Glomerular endothelial cell (primary cell): ENCODE measurements at regions not wholly inside any gene's neighbourhood (a gene's known extent, or its start where the extent isn't known, plus 50 kb on each side); places are given as distances from the start of the nearest gene placed in this dataset.

Experiments used
- DNase-seq: peaks from one replicate; pipeline ENCODE4 v3.0.0-alpha.2; 2011; ENCODE audit warnings: low read depth, low spot score; ENCODE audit errors: extremely low read depth

DNA sequence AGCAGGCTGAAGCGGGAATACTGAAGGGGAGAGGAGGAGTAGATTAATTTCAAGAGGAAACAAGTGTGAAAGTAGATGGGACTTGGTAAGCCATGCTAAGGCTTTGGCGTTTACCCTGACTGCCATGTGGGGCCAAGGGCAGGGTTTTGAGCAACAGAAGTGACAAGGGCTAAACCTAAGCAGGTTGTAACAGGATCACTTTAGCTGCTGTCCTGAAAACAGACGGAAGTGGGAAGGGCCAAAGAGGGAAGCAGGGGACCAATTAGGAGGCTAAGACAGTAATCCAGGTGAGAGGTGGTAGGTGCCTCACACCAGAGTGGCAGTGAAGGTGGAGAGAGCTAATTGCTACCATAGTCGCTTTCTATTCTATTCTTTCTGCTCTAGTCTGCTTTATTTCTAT is 166.5 kb downstream of the PJA1 start:
- DNase-seq, result no peak

DNA sequence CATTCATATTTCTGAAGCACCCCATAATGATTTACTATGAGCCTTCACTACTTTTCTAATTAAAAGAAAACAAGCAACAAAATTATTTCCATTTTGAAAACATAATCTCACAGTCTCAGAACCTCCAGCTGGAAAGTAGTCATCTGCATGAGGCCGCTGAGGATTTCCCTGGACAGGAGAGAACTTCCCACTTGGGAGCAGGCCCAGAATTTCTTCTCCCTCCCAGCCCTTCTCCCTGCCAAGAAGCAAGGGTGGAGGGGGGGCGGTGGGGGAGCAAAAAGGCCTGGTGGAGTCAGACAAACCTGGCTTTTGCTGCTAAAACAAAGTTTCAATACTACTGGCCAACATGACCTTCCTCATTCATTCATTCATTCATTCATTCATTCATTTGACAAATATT is 167.3 kb downstream of the PJA1 start:
- DNase-seq, result no peak

DNA sequence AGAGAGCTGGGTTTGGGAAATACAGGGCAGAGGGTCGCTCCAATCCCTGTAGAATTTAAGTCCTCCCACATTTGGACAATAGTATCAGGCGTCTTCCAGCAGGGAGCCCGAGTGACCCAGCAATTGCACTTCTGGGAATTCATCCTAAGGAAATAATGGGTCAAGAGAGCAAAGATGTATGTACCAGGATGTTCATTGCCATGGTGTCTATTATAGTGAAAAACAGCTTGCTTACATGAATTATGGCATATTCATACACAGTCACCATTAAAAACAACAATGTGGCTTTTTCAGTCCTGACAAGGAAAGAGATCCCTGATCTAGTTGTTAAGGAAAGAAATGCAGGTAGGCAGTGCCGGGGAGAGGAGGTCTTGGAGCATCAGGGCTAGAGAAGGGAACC is 167.7 kb downstream of the PJA1 start:
- DNase-seq, result no peak

DNA sequence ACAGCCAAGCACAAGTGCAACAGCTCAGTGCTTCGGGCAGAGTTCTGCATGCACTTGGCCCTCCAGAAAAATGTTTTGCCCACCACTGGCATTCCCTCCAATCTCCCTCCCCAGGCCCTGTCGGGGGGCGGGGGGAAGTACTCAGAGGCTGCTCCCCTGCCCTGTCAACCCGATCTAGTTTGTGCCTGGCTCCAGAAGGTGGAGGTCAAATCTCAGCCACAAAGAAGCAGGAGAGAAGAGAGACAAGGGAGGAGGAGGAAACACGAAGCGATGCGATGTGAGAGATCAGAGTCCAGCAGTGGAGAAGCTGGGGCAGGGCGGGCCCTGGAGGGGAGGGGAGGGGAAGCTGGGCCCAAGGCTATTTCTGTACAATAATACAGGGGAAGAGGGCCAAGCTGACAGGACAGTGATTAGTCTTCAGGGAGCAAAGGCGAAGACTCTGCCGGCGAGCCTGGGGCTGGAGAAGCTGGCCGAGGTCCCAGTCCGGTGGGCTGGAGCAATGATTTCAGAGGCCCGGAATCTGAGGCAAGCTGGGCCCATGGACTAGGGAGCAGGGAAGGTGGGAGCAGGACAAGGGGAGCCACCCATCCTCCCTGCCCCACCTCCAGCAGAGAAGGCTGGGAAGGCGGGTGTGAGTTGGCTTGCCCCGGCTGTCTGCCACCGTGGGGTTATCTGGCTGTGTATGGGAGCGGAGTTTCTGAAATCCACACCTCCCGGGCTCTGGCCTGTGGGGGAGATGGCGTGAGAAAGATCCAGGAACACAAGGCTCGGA is 167.1 kb downstream of the EFNB1 start:
- DNase-seq, result no peak

DNA sequence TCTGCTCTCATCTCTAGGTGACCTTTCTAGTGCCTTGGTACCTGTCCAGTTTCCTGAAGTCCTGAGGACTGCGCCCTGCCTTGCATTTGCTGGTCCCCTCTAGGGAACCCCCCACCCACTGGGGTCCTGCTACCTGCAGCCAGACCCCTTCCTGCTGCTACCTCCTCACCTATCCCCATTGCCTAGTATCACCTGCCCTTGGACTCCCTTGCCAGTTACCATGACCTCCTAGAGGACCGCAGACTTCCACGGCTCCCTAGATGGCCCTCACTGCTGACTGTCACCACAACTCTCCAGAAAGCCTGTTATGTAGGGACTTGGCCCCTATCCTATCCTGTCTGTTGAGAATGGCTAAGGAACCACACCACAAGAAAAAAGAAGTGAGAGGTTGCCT is 166.6 kb downstream of the EFNB1 start:
- DNase-seq, result no peak

DNA sequence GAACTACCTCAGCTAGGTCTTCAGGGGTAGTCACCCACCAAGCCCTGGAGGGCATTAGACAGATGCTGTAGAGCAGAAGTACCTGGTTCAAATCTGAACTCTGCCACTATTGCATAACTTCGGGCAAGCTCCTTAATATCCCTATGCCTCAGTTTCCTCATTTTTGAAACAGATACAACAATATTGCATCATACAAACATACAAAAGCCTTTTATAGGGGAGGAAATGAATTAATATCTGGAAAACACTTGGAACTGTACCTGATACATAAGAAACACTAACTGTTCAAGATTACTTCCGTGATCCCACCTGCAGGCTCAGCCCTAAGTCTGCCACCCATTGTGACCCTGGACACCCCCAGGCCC is 166.1 kb downstream of the EFNB1 start:
- DNase-seq, result no peak

DNA sequence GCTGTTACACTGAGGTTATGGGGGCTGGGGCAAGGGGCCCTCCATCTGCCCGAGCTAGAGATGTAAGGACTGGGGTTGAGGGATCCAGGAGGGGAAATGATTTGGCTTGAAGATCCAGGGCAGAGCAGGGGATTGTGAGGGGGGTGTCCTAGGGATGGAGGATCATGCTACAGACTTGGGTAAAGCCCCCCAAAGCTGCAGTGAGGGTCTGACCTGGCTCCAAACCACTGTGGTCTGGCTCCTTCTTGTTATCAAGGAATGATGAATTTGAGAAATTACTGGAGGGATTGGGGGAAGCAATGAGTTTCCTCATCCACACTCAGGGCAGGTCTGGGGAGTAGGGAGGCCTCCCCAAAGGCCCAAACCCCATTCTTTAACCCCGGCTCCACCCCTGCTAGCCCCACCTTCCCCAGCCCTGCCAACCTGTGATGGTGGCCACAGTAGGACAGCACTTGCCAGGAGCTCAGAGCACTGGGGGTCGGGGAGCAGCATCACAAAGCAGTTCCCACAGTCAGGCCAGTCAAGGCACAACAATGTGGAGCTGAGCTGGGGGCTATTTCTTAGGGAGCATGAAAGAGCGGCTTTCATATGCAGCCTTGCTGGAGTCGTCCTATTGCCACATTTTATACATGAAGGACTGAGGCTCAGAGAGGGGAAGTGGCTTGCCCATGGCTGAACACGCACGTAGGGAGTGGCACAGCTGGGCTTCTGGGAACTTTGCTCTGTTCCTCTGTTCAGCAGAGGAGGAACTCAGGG is 165.5 kb downstream of the EFNB1 start:
- no peak for DNase-seq

DNA sequence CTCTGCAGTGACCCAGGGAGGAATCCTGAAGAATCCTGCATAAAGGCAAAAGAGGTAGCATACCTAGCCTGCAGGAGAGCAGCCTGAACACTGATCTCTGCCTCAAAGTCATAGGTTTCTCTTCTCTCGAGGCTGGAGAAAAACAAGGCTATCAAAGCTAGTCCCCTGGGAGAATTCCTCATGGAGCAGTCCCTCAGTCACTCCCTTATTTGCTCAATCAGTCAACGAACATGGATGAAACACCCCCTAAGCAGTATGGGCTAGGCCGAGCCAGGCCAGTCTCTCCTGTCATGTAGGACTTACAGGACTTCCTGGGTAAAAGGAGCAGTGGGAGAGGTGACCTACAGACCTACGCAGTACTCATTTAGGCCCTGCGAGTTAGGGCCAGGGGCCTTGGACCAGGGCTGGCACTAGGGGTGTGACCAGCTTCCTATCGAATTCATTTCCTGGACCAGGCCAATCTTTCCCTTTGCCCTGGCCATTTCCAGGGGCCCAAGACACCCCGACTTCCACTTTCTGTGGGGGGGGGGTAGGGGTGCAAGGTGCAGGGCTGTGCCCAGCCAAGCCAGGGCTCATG is 164.1 kb downstream of the EFNB1 start:
- no peak for DNase-seq

DNA sequence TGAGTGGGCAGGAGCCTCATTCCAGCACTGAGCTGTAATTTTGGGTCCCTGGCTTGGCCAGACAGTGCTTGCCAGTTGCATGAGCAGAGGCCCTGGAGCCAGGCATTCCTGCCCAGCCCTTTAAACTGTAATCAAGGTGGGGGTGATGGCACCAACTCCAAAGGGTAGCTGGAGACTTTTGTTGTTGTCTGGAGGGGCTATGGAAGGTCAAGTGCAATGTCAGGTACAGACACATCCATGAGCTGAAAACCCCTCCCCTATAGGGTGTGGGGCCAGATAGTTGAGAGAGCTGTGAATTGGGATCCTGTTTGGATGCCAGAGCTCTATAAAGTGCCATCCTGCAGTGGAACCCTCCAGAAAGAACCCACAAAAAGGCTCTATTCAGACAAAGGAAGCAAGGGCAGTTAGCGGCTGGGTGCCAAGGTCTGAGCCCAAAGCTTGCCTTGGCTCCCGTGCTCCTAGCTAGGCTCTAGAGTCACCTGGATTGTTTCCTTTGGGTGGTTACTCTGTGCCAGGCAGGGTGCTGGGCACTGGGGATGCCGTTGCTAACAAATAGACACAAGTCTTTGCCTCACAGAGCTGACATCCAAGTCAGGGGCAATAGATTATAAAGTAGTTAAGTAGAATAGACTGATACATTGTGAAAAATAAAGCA is 163.0 kb downstream of the EFNB1 start:
- no peak for DNase-seq

DNA sequence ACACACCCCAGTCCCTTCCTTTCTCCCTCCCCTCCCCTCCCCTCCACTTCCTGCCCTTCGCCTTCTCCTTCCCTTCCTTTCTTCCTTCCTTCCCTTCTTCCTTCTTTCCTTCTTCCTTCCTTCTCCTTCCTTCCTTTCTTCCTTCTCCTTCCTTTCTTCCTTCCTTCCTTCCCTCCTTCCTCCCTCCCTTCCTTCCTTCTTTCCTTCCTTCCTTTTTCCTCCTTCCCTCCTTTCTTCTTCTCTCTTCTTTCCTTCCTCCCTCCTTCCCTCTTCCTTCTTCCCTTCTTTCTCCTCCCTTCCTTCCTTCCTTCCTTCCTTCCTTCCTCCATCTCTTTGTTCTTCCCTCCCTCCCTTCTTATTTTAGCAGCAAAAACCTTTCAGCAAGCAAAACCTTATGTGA is 162.1 kb downstream of the EFNB1 start:
- DNase-seq, result no peak

DNA sequence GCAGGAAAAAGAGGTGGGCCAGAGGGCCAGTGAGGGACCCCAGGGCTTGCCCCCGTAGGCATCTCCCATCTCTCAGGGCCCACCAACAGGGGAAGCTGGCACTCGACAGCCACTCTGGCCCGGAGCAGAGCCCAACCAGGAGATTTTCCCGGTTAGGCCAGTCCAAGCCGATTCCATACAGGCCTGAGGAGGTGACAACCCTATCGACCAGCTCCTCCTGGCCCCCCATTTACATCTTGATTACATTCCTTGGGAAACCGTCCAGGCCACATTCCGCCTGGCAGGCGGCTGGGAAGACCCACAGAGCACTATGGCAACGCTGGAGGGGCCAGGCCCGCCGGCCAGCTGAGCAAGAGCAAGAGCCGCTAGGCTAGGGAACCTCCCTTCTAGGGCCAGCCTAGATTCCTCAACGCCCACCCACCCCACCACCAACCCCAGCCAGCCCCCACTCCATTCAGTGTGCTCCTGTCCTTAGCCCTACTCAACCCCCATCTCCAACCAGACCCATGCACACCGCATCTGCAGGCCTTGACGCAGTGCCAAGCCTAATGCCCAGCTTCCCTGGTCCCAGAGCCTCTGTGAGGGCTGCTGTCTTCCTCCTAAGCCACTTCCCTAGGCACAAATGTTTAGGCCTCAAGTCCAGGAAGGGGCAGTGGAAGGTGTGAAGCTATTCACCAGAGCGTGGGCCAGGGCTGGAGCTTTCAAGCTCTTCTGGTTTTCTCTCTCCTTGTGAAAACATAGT is 161.2 kb downstream of the EFNB1 start:
- DNase-seq, result no peak

DNA sequence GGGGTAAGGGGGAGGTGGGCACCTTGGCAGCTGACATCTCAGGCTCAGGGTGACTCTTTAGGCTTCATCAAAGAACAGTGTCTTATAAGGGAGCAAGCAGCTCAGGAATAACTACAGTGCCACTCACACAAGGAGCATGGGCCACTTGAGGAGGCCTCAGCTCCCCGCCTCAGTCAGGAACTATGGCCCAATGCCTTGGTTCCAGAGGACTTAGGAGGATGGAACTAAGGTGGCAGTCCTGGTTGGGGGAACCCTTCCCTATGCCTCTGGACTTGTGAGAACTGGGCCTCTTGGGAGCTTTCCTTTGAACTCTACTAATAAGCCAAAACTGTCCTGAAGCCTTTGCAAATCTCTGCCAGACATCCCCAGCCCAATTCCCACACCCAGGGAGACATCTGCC is 160.6 kb downstream of the EFNB1 start:
- no peak for DNase-seq

DNA sequence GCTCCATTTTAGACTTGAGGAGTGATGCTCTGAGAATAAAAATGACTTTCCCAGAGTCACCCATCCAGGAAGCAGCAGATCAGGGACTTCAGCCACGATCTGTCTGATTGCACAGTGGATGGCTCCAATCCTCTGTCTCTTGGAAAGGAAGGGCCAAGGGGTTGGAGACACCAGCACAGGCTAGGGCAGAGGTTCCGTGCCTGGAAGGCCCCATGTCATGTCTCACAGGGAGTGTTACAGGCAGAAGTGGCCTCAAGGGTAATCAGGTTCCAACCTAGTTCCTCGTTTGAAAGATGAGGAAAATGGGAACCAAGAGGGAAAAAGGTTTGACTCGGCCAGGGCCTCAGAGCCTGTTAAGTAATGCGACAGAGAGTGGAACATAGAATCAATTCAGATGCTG is 160.0 kb downstream of the EFNB1 start:
- DNase-seq, result no peak

DNA sequence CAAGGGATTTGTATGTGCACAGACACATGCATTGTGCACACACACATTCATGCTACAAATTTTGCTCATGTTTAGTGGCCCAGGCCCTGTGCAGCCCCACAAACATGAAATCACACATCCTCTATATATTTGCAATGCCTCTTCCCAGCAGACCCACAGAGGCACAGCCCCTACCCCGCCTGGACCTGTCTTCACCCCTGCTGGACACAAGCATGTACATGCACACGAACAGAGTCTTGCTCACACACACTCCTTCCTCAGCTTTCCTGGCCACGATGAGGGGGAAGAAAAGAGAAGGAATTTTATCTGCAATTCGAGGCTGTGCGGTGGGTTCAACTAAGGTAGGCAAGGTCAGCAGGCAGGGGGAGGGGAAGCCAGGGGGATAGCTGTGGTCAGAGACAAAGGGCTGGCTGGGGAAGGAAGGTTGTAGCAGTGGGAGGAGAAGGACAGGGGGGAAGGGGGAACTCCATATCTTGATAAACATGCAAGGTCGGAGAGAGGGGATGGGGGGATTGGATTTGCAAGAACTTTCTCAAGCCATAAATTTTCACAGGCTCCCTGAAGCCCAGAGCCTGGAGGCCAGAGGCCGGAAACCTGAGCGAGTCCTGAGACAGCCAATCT is 156.4 kb downstream of the EFNB1 start:
- no peak for DNase-seq

DNA sequence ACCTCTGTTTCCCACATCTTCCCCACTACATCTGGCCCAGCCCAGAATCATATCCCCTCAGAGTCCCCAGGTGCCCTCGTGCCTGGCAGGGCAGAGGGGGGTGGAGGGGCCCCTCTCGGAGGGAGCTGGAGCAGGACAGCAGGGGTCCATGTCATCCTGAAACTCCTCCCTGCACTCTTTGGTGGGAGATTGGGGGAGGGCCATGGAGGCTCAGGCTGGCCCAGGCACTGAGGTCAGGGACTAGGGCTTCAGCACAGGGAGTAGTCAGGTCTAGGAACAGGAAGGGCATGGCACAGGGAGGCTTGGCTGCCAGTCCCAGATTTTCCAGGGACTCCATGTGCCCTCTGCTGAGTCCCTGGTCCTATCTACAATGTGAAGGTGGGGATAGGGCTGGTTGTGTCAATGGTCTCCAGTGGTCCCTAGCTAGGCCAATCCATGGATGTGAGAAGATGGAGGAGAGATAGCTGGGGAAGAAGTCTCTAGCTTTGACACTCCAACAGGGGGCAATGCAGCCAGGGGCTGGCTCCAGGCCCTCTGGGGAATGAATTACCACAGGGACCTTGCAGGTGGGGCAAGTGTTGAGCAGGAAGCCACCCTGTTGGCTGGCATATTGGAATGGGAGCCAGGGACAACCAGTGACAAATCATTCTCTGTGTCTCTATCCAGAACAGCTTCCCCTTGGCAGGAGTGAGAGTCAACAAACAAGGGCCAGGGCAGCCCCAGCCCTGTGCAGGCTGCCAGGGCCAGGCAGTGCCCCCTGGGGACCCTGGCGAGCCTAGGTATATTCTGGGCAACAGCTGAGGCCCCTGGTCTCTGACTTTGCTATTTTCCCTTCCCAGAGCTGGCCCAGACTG is 154.4 kb downstream of the EFNB1 start:
- no peak for DNase-seq

DNA sequence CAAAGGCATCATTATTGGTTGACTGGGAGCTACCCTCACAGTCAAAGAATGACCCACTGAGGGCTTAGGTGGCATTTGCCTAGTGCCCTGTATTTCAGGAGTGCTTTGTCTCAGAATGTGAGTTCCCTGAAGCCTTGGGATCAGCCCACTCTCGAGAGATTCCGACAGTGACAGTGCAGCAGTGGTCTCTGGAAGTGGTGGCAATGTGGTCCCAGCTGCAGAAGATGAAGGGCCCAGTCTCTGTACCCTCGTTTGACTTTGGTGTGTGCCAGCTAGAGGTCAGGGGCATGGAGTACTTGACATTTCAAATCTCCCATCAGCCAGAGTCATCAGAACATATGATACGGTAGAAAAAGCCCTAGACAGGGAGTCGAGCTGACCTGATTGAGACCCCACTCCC is 153.7 kb downstream of the EFNB1 start:
- DNase-seq, result no peak

DNA sequence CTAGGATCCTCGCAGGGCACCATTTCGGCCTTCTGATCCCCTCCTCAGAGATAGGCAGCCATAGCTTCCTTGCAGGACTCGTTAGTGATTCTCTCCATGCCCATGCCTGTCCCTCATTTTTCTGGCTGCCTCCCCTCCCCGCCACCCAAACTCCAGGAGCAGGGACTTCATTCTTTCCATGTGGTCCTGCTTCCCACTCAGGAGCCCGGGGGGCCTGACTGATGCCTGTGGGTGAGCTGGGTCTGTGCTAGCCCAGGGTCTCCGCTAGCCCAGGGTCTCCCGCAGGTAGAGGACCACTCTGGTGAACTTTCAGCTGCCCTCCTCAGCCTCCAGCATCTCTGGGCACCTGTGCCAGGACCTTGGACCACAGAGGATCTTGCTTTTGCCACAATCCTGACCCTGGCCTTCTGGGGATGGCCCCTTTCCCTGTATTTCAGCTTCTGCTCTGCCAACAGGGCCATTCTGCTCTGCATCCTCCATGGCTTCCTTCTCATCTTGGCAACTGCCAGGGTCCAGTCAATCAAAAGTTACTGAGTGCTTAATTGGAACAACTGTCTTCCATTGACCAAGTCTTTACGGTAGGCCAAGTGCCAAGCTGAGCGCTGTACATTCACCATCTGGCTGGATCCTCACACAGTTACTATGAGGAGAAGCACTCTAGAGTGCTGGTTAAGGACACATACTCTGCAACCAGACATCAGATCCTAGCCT is 152.2 kb downstream of the EFNB1 start:
- no peak for DNase-seq

DNA sequence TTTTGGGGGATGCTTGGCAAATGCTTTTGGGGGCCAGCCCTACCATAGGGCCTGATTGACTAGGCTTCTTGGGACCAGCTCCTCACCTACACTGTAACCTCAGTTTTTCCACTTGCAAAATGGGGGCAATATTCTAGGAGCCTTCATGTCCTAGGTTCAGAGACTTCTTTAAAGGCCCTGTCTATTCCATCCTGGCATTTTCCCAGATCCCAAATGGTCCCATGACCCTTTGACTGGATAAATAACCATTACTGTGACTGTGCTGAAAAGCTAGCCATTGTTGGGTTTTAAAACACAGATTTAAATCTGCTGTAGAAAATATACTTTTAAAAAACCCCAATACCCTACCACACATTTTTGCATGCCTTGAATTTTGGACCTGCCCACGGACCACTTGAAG is 149.8 kb downstream of the EFNB1 start:
- no peak for DNase-seq

DNA sequence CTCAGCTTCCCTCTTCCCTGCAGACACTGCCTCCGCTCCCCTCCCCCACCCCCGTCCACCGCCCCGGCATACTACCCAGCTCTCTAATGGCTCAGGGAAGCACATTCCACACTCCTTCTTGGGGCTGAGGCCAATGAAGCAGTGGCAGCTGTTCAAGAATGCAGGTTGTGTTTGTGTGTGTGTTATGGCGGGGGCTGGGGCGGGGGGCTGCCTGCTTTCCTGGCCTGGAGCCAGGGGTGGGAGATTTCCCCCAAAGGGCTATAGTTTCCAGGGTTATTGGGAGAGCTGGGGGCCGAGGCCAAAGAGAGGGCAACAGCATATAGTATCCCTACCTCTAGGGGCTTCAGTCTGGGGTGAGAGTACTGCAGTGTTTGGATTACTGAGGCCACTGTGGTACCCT is 149.4 kb downstream of the EFNB1 start:
- DNase-seq, result no peak
